NCI-H460 (cell line): ENCODE measurements at regions not wholly inside any gene's neighbourhood (a gene's known extent, or its start where the extent isn't known, plus 50 kb on each side); places are given as distances from the start of the nearest gene placed in this dataset.

Source experiments
- DNase-seq: peaks from one replicate; pipeline ENCODE4 v3.0.0-alpha.2; 2016; ENCODE audit warnings: low read depth; ENCODE audit errors: extremely low read depth

- DNase-seq = no peak
These were observed 109.6 kb downstream of the ELAPOR2 start for GRCh38 chr7:86949779-86950260.

- no peak for DNase-seq
These were observed 110.2 kb downstream of the ELAPOR2 start for GRCh38 chr7:86949052-86949778.

- no peak for DNase-seq
These were observed 111.5 kb downstream of the ELAPOR2 start for GRCh38 chr7:86947929-86948328.

- no peak for DNase-seq
These were observed 116.0 kb downstream of the ELAPOR2 start for GRCh38 chr7:86943447-86943846.

- DNase-seq = no peak
These were observed 116.5 kb downstream of the ELAPOR2 start for GRCh38 chr7:86942995-86943394.

GRCh38 chr7:86942081-86942480 is 117.4 kb downstream of the ELAPOR2 start:
- DNase-seq = no peak

GRCh38 chr7:86939197-86939814 is 120.1 kb downstream of the ELAPOR2 start:
- peak; percentile 65 for DNase-seq

GRCh38 chr7:86937363-86937878 is 122.0 kb downstream of the ELAPOR2 start:
- no peak for DNase-seq

- DNase-seq = no peak
These were observed 126.1 kb downstream of the ELAPOR2 start for GRCh38 chr7:86933295-86933845.

- no peak for DNase-seq
These were observed 127.4 kb downstream of the ELAPOR2 start for GRCh38 chr7:86932038-86932512.

- no peak for DNase-seq
These were observed 128.0 kb downstream of the ELAPOR2 start for GRCh38 chr7:86931439-86931838.

GRCh38 chr7:86930554-86931307 is 128.7 kb downstream of the ELAPOR2 start:
- DNase-seq = no peak

- DNase-seq = no peak
These were observed 130.0 kb downstream of the ELAPOR2 start for GRCh38 chr7:86929293-86930109.

- DNase-seq = no peak
These were observed 131.1 kb downstream of the ELAPOR2 start for GRCh38 chr7:86928308-86928707.

GRCh38 chr7:86926732-86927131 is 132.7 kb downstream of the ELAPOR2 start:
- peak; percentile 33 for DNase-seq

GRCh38 chr7:86925221-86925620 is 134.2 kb downstream of the ELAPOR2 start:
- DNase-seq = no peak

GRCh38 chr7:86923527-86923926 is 135.9 kb downstream of the ELAPOR2 start:
- no peak for DNase-seq

GRCh38 chr7:86920154-86920553 is 139.3 kb downstream of the ELAPOR2 start:
- DNase-seq = no peak

GRCh38 chr7:86918245-86918644 is 141.2 kb downstream of the ELAPOR2 start:
- DNase-seq = no peak

GRCh38 chr7:86916277-86916825 is 143.1 kb downstream of the ELAPOR2 start:
- DNase-seq = no peak
